Duodenal mucosa (tissue), 2 donors: ENCODE measurements at regions not wholly inside any gene's neighbourhood (a gene's known extent, or its start where the extent isn't known, plus 50 kb on each side); places are given as distances from the start of the nearest gene placed in this dataset.
"Not testable (repeated sequence)": the region's sequence is repeated elsewhere in the genome, so short reads cannot be mapped to it uniquely, and the experiment has no call there.

Experiments used
- H3K27ac ChIP-seq: one replicate; pipeline ENCODE4 v1.7.0; 2013; ENCODE audit warnings: low read depth, low read length
- H3K27me3 ChIP-seq, 2 donors: one replicate each; pipeline ENCODE4 v1.7.0; 2013; ENCODE audit warnings: low read length in 2 of 2, control low read depth in 1 of 2; ENCODE audit not compliant: insufficient read depth in 2 of 2, control insufficient read depth in 1 of 2
- H3K36me3 ChIP-seq, 2 donors: one replicate each; pipeline ENCODE4 v1.7.0; 2013; ENCODE audit warnings: low read length in 2 of 2, control low read depth in 1 of 2; ENCODE audit not compliant: insufficient read depth in 2 of 2, control insufficient read depth in 1 of 2
- H3K4me1 ChIP-seq, 2 donors: one replicate each; pipeline ENCODE4 v1.7.0; 2013; ENCODE audit warnings: low read length in 2 of 2, control low read depth in 1 of 2; ENCODE audit not compliant: insufficient read depth in 2 of 2, control insufficient read depth in 1 of 2
- H3K4me3 ChIP-seq, 2 donors: one replicate each; pipeline ENCODE4 v1.7.0; 2013; ENCODE audit warnings: low read length in 2 of 2, low read depth in 1 of 2
- H3K9ac ChIP-seq, 2 donors: one replicate each; pipeline ENCODE4 v1.7.0; 2013; ENCODE audit warnings: low read length in 2 of 2, low read depth in 1 of 2
- H3K9me3 ChIP-seq, 2 donors: one replicate each; pipeline ENCODE4 v1.7.0; 2013; ENCODE audit warnings: low read length in 2 of 2, control low read depth in 1 of 2; ENCODE audit not compliant: control insufficient read depth in 1 of 2

- Histone ChIP-seq H3K36me3 (no peaks in the 10 kb centered on the region), H3K4me1 (no peaks in the 10 kb centered on the region), H3K9me3 (peaks cover 5 to 8% of the 10 kb centered on the region in 2 donors), H3K9ac (no peak overlapping the region), H3K27ac (no peak overlapping the region), H3K27me3 (no peaks in the 10 kb centered on the region), H3K4me3 (no peak overlapping the region)
Measured at GRCh38 chr12:73083736-73084135, 811.6 kb downstream of the TRHDE start.

- no peak overlapping the region for H3K4me3 ChIP-seq
- H3K27me3 ChIP-seq, result no peaks in the 10 kb centered on the region
- H3K9me3 ChIP-seq, result peaks cover under 1% of the 10 kb centered on the region in 2 donors
- H3K27ac ChIP-seq, result no peak overlapping the region
- H3K4me1 ChIP-seq, result no peaks in the 10 kb centered on the region
- no peaks in the 10 kb centered on the region for H3K36me3 ChIP-seq
- H3K9ac ChIP-seq, result no peak overlapping the region
Measured at GRCh38 chr12:73106296-73106695, 834.1 kb downstream of the TRHDE start.

GRCh38 chr12:73106896-73107295 is 834.7 kb downstream of the TRHDE start:
- no peaks in the 10 kb centered on the region for H3K36me3 ChIP-seq
- H3K9ac ChIP-seq, result no peak overlapping the region
- no peak overlapping the region for H3K4me3 ChIP-seq
- H3K9me3 ChIP-seq, result no peaks in the 10 kb centered on the region
- H3K27me3 ChIP-seq, result no peaks in the 10 kb centered on the region
- no peaks in the 10 kb centered on the region for H3K4me1 ChIP-seq
- no peak overlapping the region for H3K27ac ChIP-seq

DNA sequence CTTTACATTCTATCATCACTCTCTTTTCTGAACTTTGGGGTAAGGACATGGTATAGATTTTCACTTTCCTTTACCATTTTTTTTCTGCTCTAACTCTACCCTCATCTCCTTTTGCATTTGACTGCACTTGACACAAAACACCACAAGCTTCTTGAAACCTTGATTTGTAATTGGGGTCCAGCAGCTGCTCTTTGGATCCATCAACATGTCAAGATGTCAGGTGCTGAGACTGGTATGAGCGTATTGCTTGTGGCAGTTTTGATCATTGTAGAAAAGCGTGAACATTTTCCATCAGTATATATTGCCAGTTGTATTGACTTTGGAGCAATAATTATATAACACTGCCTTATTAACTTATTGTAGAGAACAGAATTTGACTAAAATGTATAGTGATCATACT is 838.6 kb downstream of the TRHDE start:
- Histone ChIP-seq H3K4me3 (no peak overlapping the region), H3K36me3 (no peaks in the 10 kb centered on the region), H3K27me3 (no peaks in the 10 kb centered on the region), H3K9me3 (no peaks in the 10 kb centered on the region), H3K4me1 (no peaks in the 10 kb centered on the region), H3K9ac (no peak overlapping the region), H3K27ac (no peak overlapping the region)

DNA sequence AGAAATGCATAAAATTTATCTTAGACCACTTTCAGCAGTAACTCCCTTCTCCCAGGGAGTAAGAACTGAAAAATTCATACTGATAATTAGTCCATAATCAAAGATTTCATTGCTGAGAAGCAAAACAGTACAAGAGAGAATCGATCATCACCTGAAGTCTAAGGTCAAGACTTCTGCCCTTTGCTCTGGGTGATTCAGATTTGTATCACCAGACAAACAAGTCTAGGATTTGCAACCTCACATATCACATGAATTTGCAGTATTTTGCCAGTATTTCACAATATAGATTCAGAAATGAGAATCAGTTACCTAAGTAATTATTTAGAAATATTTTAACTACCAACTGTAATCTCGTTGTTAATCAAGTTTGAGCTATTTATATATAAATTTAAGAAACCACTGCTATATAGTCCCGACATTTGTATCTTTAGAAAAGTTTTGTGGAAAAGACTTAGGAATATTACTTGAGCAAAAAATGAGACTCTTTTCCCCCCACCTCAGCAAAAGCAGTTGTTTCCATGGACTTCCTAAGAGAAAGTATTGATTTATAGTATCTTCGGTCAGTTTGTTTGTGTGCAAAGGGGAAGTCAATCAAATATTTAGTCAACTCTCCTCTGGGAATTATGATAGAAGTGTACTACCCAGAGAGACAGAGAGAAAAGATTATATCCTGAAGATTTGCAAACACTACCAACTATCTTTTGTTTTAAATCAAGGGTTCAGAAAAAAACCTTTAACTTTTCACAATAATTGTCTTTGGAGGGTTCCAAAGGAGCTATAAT is 840.1 kb downstream of the TRHDE start:
- Histone ChIP-seq H3K36me3 (no peaks in the 10 kb centered on the region), H3K9me3 (no peaks in the 10 kb centered on the region), H3K4me1 (no peaks in the 10 kb centered on the region), H3K9ac (no peak overlapping the region), H3K4me3 (no peak overlapping the region), H3K27me3 (no peaks in the 10 kb centered on the region), H3K27ac (no peak overlapping the region)

- Histone ChIP-seq H3K36me3 (no peaks in the 10 kb centered on the region), H3K9me3 (no peaks in the 10 kb centered on the region), H3K9ac (no peak overlapping the region), H3K27me3 (no peaks in the 10 kb centered on the region), H3K4me1 (no peaks in the 10 kb centered on the region), H3K27ac (no peak overlapping the region), H3K4me3 (no peak overlapping the region)
Measured at GRCh38 chr12:73124480-73124879, 852.3 kb downstream of the TRHDE start.

- H3K9ac ChIP-seq, result no peak overlapping the region
- no peaks in the 10 kb centered on the region for H3K9me3 ChIP-seq
- no peaks in the 10 kb centered on the region for H3K4me1 ChIP-seq
- H3K27me3 ChIP-seq, result no peaks in the 10 kb centered on the region
- no peak overlapping the region for H3K27ac ChIP-seq
- no peak overlapping the region for H3K4me3 ChIP-seq
- H3K36me3 ChIP-seq, result no peaks in the 10 kb centered on the region
Measured at GRCh38 chr12:73125148-73125547, 853.0 kb downstream of the TRHDE start.

DNA sequence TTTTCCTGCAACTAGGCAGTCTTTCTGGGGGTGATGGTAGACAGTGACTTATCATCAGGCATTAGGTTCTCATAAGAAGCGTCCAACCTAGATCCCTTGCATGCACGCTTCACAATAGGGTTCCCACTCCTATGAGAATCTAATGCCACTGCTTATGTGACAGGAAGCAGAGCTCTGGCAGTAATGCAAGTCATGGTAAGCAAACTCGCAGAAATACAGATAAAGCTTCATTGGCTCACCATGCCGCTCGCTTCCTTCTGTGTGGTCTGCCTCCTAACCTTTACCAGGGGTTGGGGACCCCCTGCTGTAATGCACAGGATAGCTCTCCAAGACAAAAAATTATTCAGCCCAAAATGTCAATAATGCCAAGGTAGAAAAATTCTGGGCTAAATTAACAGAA is 864.2 kb downstream of the TRHDE start:
- H3K4me3 ChIP-seq, result no peak overlapping the region
- H3K36me3 ChIP-seq, result no peaks in the 10 kb centered on the region
- H3K9me3 ChIP-seq, result no peaks in the 10 kb centered on the region
- H3K9ac ChIP-seq, result no peak overlapping the region
- no peak overlapping the region for H3K27ac ChIP-seq
- no peaks in the 10 kb centered on the region for H3K4me1 ChIP-seq
- H3K27me3 ChIP-seq, result no peaks in the 10 kb centered on the region

GRCh38 chr12:73139642-73140041 is 867.5 kb downstream of the TRHDE start:
- H3K27me3 ChIP-seq, H3K9ac ChIP-seq, H3K9me3 ChIP-seq, H3K27ac ChIP-seq, H3K36me3 ChIP-seq, H3K4me1 ChIP-seq, H3K4me3 ChIP-seq: not testable (repeated sequence)

DNA sequence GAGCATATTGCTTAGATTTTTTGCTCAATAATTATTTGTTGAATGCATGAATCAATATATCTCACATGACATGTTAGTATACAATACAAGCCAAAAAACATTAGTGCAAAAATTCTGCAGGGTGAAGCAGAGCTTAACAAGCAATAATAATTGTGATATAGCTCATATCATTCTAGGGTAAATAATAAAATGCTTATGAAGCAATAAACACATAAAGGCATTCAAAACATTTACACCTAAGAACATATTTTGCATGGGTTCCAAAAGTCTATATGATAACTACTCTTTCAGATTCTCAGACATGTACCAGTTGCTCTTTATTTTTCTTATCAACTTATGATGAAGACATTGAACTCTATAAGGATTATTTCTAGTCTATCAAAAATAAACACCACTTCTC is 886.2 kb downstream of the TRHDE start:
- H3K27ac ChIP-seq, result no peak overlapping the region
- no peak overlapping the region for H3K9ac ChIP-seq
- no peaks in the 10 kb centered on the region for H3K27me3 ChIP-seq
- H3K4me3 ChIP-seq, result no peak overlapping the region
- H3K9me3 ChIP-seq, result no peaks in the 10 kb centered on the region
- H3K4me1 ChIP-seq, result no peaks in the 10 kb centered on the region
- H3K36me3 ChIP-seq, result no peaks in the 10 kb centered on the region
